HepG2 (cell line): ENCODE measurements at regions not wholly inside any gene's neighbourhood (a gene's known extent, or its start where the extent isn't known, plus 50 kb on each side); places are given as distances from the start of the nearest gene placed in this dataset.

Source experiments
- CREB1 ChIP-seq, 2 experiments: fragments of 450-650 bp in 1 of 2; IDR thresholded peaks; 2 replicates each; pipeline ENCODE4 v1.6.1; 2016 to 2017; ENCODE audit warnings: control low read depth in 1 of 2, mild to moderate bottlenecking in 1 of 2, missing compliant biosample characterization in 1 of 2, missing genetic modification characterization in 1 of 2
- EZH2 ChIP-seq: conservative IDR thresholded peaks from 2 replicates; pipeline ENCODE4 v1.6.1; 2012; ENCODE audit warnings: mild to moderate bottlenecking, low read depth, low read length, moderate library complexity
- NCOA1 ChIP-seq: sonication (generic); formaldehyde crosslinking; IDR thresholded peaks from 2 replicates; pipeline ENCODE4 v1.9.0; 2021; ENCODE audit warnings: missing genetic modification reagents
- POLR2A ChIP-seq, 2 experiments: IDR thresholded peaks; 2 replicates each; pipeline ENCODE4 v1.6.1; 2011; ENCODE audit warnings: low read depth in 2 of 2, low read length in 2 of 2, mild to moderate bottlenecking in 1 of 2, moderate library complexity in 1 of 2; ENCODE audit not compliant: insufficient read depth in 1 of 2
- SETDB1 ChIP-seq: sonication (generic); formaldehyde crosslinking; IDR thresholded peaks from 2 replicates; pipeline ENCODE4 v1.5.1; 2020; ENCODE audit warnings: missing genetic modification reagents, mild to moderate bottlenecking, borderline replicate concordance
- SP1 ChIP-seq, 2 experiments: fragments of 450-650 bp in 1 of 2; sonication (generic) in 1 of 2; formaldehyde crosslinking in 1 of 2; IDR thresholded peaks; 2 replicates each; pipeline versions ENCODE4 v1.4.0 to v1.6.1; 2016 to 2020; ENCODE audit warnings: missing genetic modification reagents in 1 of 2
- ZBTB3 ChIP-seq: sonication (generic); formaldehyde crosslinking; IDR thresholded peaks from 2 replicates; pipeline ENCODE4 v1.4.0; 2020; ENCODE audit warnings: low read depth, mild to moderate bottlenecking, moderate library complexity, missing genetic modification reagents, borderline replicate concordance
- ZNF354B ChIP-seq: sonication (generic); formaldehyde crosslinking; IDR thresholded peaks from 2 replicates; pipeline ENCODE4 v1.8.0; 2022; ENCODE audit warnings: mild to moderate bottlenecking, missing genetic modification reagents
- ZNF530 ChIP-seq: sonication (generic); formaldehyde crosslinking; IDR thresholded peaks from 2 replicates; pipeline ENCODE4 v1.5.0; 2020; ENCODE audit warnings: low read depth, mild to moderate bottlenecking, missing genetic modification reagents
- ZNF766 ChIP-seq: sonication (generic); formaldehyde crosslinking; IDR thresholded peaks from 2 replicates; pipeline ENCODE4 v1.5.0; 2020; ENCODE audit warnings: missing genetic modification reagents, borderline replicate concordance
- ZNF790 ChIP-seq: sonication (generic); formaldehyde crosslinking; IDR thresholded peaks from 2 replicates; pipeline ENCODE4 v1.8.0; 2022; ENCODE audit warnings: missing genetic modification reagents, mild to moderate bottlenecking, borderline replicate concordance
- TF ChIP-seq, protein P1 (sequence below): sonication (generic); formaldehyde crosslinking; IDR thresholded peaks from 2 replicates; pipeline ENCODE4 v1.5.0; 2020; ENCODE audit warnings: mild to moderate bottlenecking, missing genetic modification reagents, moderate library complexity
- TF ChIP-seq, protein P2 (sequence below): sonication (generic); formaldehyde crosslinking; IDR thresholded peaks from 2 replicates; pipeline ENCODE4 v1.4.0; 2020; ENCODE audit warnings: missing genetic modification reagents

DNA sequence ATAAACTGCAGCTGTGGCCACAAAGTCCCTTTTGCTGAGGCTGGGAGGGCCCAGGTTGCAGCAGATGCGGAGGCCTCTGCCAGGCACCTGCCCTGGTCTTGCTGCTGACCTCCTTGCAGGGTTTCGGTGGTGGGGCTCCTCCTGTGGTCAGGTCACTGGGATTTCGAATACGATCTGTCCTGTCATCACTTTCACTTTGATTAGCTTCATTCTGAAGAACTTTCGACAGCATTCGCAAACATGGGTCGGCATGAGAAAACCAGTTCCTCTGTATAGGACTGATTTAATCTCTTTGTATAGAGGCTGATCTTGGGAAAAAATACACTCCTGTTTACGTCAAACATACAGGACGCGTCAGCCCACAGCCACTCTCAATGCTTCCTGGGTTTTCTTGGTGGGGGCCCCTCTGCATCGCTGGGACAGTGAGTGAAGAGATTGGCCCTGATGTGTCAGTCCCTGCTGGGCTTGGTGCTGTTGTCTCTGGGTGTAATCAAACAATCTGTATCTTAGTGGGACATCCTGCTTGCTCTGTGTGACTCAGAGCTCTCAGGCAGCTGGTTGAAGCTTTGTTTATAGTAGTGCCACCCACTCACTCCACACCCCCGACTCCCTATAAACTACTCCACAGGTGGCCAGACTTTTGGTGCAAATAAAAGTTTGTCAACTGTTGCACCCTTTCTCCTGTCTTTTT is 209.4 kb upstream of the CXCR4 start:
- TF ChIP-seq EZH2, result no peak
- TF ChIP-seq NCOA1, result no peak
- TF ChIP-seq, protein P1, sequence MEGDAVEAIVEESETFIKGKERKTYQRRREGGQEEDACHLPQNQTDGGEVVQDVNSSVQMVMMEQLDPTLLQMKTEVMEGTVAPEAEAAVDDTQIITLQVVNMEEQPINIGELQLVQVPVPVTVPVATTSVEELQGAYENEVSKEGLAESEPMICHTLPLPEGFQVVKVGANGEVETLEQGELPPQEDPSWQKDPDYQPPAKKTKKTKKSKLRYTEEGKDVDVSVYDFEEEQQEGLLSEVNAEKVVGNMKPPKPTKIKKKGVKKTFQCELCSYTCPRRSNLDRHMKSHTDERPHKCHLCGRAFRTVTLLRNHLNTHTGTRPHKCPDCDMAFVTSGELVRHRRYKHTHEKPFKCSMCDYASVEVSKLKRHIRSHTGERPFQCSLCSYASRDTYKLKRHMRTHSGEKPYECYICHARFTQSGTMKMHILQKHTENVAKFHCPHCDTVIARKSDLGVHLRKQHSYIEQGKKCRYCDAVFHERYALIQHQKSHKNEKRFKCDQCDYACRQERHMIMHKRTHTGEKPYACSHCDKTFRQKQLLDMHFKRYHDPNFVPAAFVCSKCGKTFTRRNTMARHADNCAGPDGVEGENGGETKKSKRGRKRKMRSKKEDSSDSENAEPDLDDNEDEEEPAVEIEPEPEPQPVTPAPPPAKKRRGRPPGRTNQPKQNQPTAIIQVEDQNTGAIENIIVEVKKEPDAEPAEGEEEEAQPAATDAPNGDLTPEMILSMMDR (CRISPR knock-in tag), result no peak
- no peak for TF ChIP-seq ZNF766 (CRISPR knock-in tag)
- TF ChIP-seq POLR2A (IDR thresholded peaks at IDR 0.05; ENCODE audit: insufficient read depth in 1 of 2, low read depth in 2 of 2, low read length in 2 of 2), result no peak
- no peak for TF ChIP-seq ZNF790 (CRISPR knock-in tag)
- TF ChIP-seq SP1 (IDR thresholded peaks at IDR 0.05), result no peak
- TF ChIP-seq SP1 (CRISPR knock-in tag; IDR thresholded peaks at IDR 0.05), result no peak
- TF ChIP-seq ZNF354B (CRISPR knock-in tag), result no peak
- TF ChIP-seq CREB1 (IDR thresholded peaks at IDR 0.05), result no peak
- no peak for TF ChIP-seq CREB1 (CRISPR knock-in tag; IDR thresholded peaks at IDR 0.05)
- TF ChIP-seq SETDB1, result no peak
- no peak for TF ChIP-seq ZNF530 (CRISPR knock-in tag)
- TF ChIP-seq, protein P2, sequence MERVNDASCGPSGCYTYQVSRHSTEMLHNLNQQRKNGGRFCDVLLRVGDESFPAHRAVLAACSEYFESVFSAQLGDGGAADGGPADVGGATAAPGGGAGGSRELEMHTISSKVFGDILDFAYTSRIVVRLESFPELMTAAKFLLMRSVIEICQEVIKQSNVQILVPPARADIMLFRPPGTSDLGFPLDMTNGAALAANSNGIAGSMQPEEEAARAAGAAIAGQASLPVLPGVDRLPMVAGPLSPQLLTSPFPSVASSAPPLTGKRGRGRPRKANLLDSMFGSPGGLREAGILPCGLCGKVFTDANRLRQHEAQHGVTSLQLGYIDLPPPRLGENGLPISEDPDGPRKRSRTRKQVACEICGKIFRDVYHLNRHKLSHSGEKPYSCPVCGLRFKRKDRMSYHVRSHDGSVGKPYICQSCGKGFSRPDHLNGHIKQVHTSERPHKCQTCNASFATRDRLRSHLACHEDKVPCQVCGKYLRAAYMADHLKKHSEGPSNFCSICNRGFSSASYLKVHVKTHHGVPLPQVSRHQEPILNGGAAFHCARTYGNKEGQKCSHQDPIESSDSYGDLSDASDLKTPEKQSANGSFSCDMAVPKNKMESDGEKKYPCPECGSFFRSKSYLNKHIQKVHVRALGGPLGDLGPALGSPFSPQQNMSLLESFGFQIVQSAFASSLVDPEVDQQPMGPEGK, result no peak
- no peak for TF ChIP-seq ZBTB3 (CRISPR knock-in tag)
